Daoy (cell line): ENCODE measurements at regions not wholly inside any gene's neighbourhood (a gene's known extent, or its start where the extent isn't known, plus 50 kb on each side); places are given as distances from the start of the nearest gene placed in this dataset.

Source experiments
- DNase-seq: peaks from one replicate; pipeline ENCODE4 v3.0.0-alpha.2; 2015; ENCODE audit warnings: low read depth

DNA sequence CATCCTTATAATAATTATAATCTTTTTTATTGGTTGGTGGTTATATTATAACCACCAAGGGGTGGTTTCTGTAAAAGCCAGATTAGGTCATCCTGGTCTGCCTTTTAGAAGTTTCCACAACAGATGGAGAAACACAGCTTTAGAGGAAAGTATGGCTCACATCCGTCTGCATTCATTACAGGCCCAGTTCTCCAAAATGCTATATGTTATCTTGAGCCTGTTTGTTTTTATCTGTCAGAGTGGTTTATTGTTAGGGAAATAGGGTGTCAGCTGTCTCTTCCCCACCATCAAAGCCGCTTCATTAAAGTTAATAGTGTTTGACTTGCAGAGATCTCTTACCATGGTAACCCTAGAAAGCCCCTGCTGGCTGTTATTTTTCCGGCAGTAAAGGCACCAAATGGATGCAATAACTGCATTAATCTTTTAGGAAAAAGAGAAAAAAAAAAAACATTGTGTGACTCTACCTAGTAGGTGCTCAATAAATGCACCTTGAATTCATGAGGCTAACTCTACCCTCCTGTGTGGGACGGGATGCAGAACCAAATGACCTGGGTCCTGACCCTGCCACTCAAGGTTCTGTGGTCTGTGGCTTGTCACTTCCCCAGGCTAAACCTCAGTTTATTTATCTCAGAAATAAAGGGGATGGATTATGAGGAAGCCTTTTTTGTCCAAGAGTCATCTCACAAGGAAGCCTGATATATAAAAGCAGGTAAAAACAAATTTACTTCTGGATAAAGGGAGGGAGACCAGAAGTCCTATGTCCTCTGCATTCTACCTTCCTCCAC is 118.3 kb downstream of the WT1 start:
- peak; percentile 51 for DNase-seq

GRCh38 chr11:32317643-32318042 is 117.7 kb downstream of the WT1 start:
- no peak for DNase-seq

DNA sequence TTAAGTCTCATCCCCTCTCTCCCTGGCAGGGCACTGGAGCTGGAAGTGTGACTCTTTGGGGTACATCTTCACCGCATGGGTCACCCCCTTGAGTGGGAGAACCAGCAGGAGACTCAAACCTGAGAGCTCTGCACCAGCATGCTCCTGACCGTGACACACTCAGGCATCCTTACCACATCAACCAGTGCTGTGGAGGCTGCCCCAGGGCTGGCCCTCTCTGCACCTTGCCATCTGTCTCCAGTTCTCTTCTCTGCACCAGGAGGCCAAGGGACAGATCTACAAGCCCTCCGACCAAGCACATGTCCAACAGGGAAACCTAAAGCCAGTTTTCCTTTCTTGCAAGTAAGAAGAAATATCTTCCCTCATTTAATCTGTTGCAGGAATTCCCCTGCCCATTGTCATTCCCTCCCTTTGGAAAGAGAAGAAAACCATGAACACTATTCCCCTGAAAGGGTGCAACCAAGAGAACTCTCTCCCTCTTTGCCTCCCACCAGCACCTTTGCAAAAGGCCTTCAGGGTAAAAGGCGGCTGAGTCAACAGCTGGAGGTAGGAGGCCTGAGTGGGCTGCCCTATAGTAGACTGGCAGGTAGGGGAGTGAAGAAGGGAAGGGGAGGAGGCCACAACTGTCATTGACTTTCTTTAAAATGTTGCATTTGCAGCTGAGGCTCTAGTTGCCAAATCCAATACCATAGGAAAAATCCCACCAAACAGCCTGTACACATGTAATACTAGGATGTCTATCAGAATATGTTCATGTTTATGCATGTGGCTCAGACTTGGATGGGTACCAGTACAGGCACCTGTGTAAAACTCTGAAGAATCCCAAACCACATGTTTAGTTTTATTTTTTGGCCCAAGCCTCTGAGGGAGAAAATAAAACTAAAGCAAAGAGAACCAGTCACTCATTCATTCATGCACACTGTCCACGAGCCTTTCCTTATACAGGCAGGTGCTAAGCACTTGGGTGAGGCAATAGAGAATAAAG is 117.0 kb downstream of the WT1 start:
- no peak for DNase-seq

GRCh38 chr11:32323814-32324130 is 111.6 kb downstream of the WT1 start:
- no peak for DNase-seq

GRCh38 chr11:32325187-32325586 is 110.2 kb downstream of the WT1 start:
- DNase-seq = no peak

GRCh38 chr11:32325725-32326124 is 109.6 kb downstream of the WT1 start:
- DNase-seq = no peak

- no peak for DNase-seq
Measured at GRCh38 chr11:32326522-32326921, 108.8 kb downstream of the WT1 start.

DNA sequence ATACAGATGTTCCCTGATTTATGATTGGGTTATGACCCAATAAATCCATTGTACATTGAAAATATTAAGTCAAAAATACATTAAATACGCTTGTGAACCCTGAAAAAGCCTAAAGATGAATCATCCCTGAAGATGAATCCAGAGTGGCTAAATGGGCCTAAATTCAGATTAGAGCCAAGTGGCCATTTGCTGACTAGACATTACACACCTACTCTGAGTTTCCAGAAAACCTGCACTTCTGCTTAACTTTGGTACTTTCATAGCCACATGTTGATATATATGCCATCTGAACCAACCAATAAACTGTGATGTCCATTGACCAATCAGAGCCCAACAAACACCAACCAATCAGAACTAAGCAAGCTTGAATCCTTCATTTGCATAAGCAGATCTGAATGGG is 106.9 kb downstream of the WT1 start:
- no peak for DNase-seq

- DNase-seq = no peak
Measured at GRCh38 chr11:32331098-32331497, 104.2 kb downstream of the WT1 start.

- no peak for DNase-seq
Measured at GRCh38 chr11:32331792-32332191, 103.5 kb downstream of the WT1 start.

DNA sequence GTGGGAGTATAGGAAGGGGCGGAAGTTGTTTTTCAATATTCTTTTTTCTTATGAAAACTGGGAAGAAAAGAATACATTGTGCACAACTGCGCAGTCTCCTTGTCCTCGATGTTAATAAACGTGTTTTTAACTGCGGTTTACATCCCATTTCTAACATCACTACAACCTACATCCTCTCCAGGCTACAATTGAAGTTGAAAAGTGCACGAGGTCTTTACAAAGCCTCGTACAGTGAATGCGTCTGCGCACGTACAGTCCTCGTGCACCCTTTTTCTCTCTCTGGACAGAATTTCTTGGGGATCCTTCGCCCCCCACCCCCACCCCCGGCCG is 102.4 kb downstream of the WT1 start:
- no peak for DNase-seq

- peak; percentile 40 for DNase-seq
Measured at GRCh38 chr11:32333320-32333991, 101.9 kb downstream of the WT1 start.

DNA sequence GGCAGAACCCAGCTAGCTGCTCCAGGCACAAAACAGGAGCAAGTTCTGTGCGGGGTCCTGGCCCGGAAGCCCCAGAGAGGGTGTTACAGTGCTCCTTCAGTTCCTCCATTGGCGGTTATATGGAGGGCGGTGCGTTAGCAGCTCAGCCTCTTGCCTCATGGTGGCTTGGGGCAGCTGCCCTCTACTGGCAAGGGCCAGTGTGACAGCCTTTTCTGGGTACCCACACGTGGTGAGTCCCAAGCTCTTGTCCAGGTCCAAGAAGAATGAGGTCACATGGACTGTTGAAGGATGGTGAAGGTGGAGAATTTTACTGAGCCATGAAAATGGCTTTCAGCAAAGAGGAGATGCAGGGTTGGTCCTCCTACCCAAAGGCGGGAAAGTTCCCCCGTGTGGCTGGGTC is 100.5 kb downstream of the WT1 start:
- DNase-seq = no peak
